Liver (tissue), 8 donors: ENCODE measurements at regions not wholly inside any gene's neighbourhood (a gene's known extent, or its start where the extent isn't known, plus 50 kb on each side); places are given as distances from the start of the nearest gene placed in this dataset.

Experiments used
- DNase-seq: peaks from one replicate; pipeline ENCODE4 v3.0.0-alpha.2; 2017; ENCODE audit warnings: low spot score
- H3K27ac ChIP-seq, 2 donors: one replicate each; pipeline ENCODE4 v1.7.0; 2013; ENCODE audit warnings: inconsistent platforms in 2 of 2, low read length in 2 of 2, control low read depth in 1 of 2, low read depth in 1 of 2, mild to moderate bottlenecking in 1 of 2
- H3K27me3 ChIP-seq, 4 donors: one replicate each; pipeline versions ENCODE4 v1.6.1 to v1.7.0; 2013; ENCODE audit warnings: low read length in 3 of 4, inconsistent platforms in 1 of 4, mild to moderate bottlenecking in 1 of 4, moderate library complexity in 1 of 4; ENCODE audit not compliant: control insufficient read depth in 4 of 4, insufficient read depth in 4 of 4
- H3K36me3 ChIP-seq, 4 donors: one replicate each; pipeline versions ENCODE4 v1.6.1 to v1.7.0; 2013; ENCODE audit warnings: low read length in 3 of 4, mild to moderate bottlenecking in 3 of 4, low read depth in 1 of 4, moderate library complexity in 1 of 4; ENCODE audit not compliant: control insufficient read depth in 4 of 4, insufficient read depth in 3 of 4
- H3K4me1 ChIP-seq, 4 donors: one replicate each; pipeline versions ENCODE4 v1.6.1 to v1.7.0; 2013; ENCODE audit warnings: low read length in 3 of 4, mild to moderate bottlenecking in 3 of 4, moderate library complexity in 1 of 4; ENCODE audit not compliant: control insufficient read depth in 4 of 4, insufficient read depth in 4 of 4
- H3K4me3 ChIP-seq, 3 donors: one replicate each; pipeline versions ENCODE4 v1.6.1 to v1.7.0; 2013; ENCODE audit warnings: low read length in 3 of 3, control low read depth in 1 of 3, low read depth in 1 of 3, mild to moderate bottlenecking in 1 of 3
- H3K9ac ChIP-seq, 2 donors: one replicate each; pipeline ENCODE4 v1.7.0; 2013; ENCODE audit warnings: low read length in 2 of 2, mild to moderate bottlenecking in 2 of 2, moderate library complexity in 2 of 2, control low read depth in 1 of 2, low read depth in 1 of 2
- H3K9me3 ChIP-seq, 4 donors: one replicate each; pipeline versions ENCODE4 v1.6.1 to v1.7.0; 2013; ENCODE audit warnings: low read length in 3 of 4; ENCODE audit not compliant: control insufficient read depth in 4 of 4
- ATF3 ChIP-seq: IDR thresholded peaks from 2 replicates; pipeline ENCODE4 v1.6.1; 2016; ENCODE audit warnings: antibody characterized with exemption
- CTCF ChIP-seq: fragments of 150-350 bp; IDR thresholded peaks from 2 replicates; pipeline ENCODE4 v1.5.1; 2017; ENCODE audit warnings: improper control_type of control experiment, low read depth, low read length; ENCODE audit not compliant: missing input control
- EGR1 ChIP-seq, 2 donors: IDR thresholded peaks; 2 replicates each; pipeline ENCODE4 v1.6.1; 2016 to 2018; ENCODE audit warnings: antibody characterized with exemption in 2 of 2, low read depth in 2 of 2
- FOXA1 ChIP-seq: IDR thresholded peaks from 2 replicates; pipeline ENCODE4 v1.6.1; 2016; ENCODE audit warnings: antibody characterized with exemption
- FOXA2 ChIP-seq: IDR thresholded peaks from 2 replicates; pipeline ENCODE4 v1.6.1; 2016; ENCODE audit warnings: antibody characterized with exemption
- GABPA ChIP-seq, 2 donors: IDR thresholded peaks in 1 of 2; conservative IDR thresholded peaks in 1 of 2; 2 replicates each; pipeline ENCODE4 v1.6.1; 2016; ENCODE audit warnings: antibody characterized with exemption in 2 of 2, mild to moderate bottlenecking in 1 of 2, moderate library complexity in 1 of 2
- HNF4A ChIP-seq, 2 donors: conservative IDR thresholded peaks; 2 replicates each; pipeline ENCODE4 v1.6.1; 2016; ENCODE audit warnings: antibody characterized with exemption in 2 of 2, mild to moderate bottlenecking in 2 of 2
- HNF4G ChIP-seq: IDR thresholded peaks from 2 replicates; pipeline ENCODE4 v1.6.1; 2016; ENCODE audit warnings: antibody characterized with exemption
- JUND ChIP-seq, 2 donors: IDR thresholded peaks; 2 replicates each; pipeline ENCODE4 v1.6.1; 2016; ENCODE audit warnings: antibody characterized with exemption in 2 of 2
- MAX ChIP-seq: IDR thresholded peaks from 2 replicates; pipeline ENCODE4 v1.6.1; 2016; ENCODE audit warnings: antibody characterized with exemption
- NR2F2 ChIP-seq: IDR thresholded peaks from 2 replicates; pipeline ENCODE4 v1.6.1; 2016; ENCODE audit warnings: antibody characterized with exemption
- RAD21 ChIP-seq, 2 donors: IDR thresholded peaks; 2 replicates each; pipeline ENCODE4 v1.6.1; 2016; ENCODE audit warnings: antibody characterized with exemption in 2 of 2, mild to moderate bottlenecking in 2 of 2
- REST ChIP-seq: IDR thresholded peaks from 2 replicates; pipeline ENCODE4 v1.6.1; 2016; ENCODE audit warnings: antibody characterized with exemption, mild to moderate bottlenecking
- RXRA ChIP-seq, 2 donors: IDR thresholded peaks; 2 replicates each; pipeline ENCODE4 v1.6.1; 2017 to 2018; ENCODE audit warnings: antibody characterized with exemption in 2 of 2, mild to moderate bottlenecking in 1 of 2
- SP1 ChIP-seq: IDR thresholded peaks from 2 replicates; pipeline ENCODE4 v1.6.1; 2018; ENCODE audit warnings: antibody characterized with exemption, mild to moderate bottlenecking
- TAF1 ChIP-seq: conservative IDR thresholded peaks from 2 replicates; pipeline ENCODE4 v1.6.1; 2016; ENCODE audit warnings: antibody characterized with exemption, mild to moderate bottlenecking
- YY1 ChIP-seq: IDR thresholded peaks from 2 replicates; pipeline ENCODE4 v1.6.1; 2016; ENCODE audit warnings: antibody characterized with exemption, mild to moderate bottlenecking
- ZBTB33 ChIP-seq: IDR thresholded peaks from 2 replicates; pipeline ENCODE4 v1.6.1; 2016; ENCODE audit warnings: antibody characterized with exemption
- WGBS: extraction: QIAGEN DNeasy Blood & Tissue Kit; methylation state at CpG from one replicate; pipeline ENCODE4 v1.1.7; 2013; 5-methylcytosine and 5-hydroxymethylcytosine counted together
- donor health status: healthy.
- donor health status: healthy.
- donor health status: healthy.
- donor health status: healthy.
- donor health status: healthy.

GRCh38 chr11:19651653-19652052 lies 61.0 kb upstream of the NAV2 start:
- no peak overlapping the region for H3K27ac ChIP-seq
- H3K36me3 ChIP-seq, result no peaks in the 10 kb centered on the region
- no peak overlapping the region for H3K9ac ChIP-seq
- no peak overlapping the region for H3K4me3 ChIP-seq
- H3K9me3 ChIP-seq, result no peaks in the 10 kb centered on the region
- no peaks in the 10 kb centered on the region for H3K4me1 ChIP-seq
- TF ChIP-seq REST (no peak), MAX (no peak), FOXA1 (no peak), JUND (IDR thresholded peaks at IDR 0.05) (no peak), CTCF (no peak), SP1 (no peak), GABPA (IDR thresholded peaks at IDR 0.05 in 1 of 2, conservative IDR thresholded peaks at IDR 0.05 in 1 of 2) (no peak), EGR1 (IDR thresholded peaks at IDR 0.05; ENCODE audit: low read depth in 2 of 2) (no peak), HNF4A (conservative IDR thresholded peaks at IDR 0.05) (no peak), ATF3 (no peak), HNF4G (no peak), FOXA2 (no peak), RAD21 (IDR thresholded peaks at IDR 0.05) (no peak), ZBTB33 (no peak), TAF1 (no peak), YY1 (no peak), RXRA (IDR thresholded peaks at IDR 0.05) (no peak), NR2F2 (no peak)
- no peak for DNase-seq
- H3K27me3 ChIP-seq, result no peaks in the 10 kb centered on the region
- WGBS, result 95% methylated on average over 2 of the region's 2 CpGs

- 93% methylated on average over 2 of the region's 2 CpGs for WGBS
- no peaks in the 10 kb centered on the region for H3K27me3 ChIP-seq
- no peak overlapping the region for H3K27ac ChIP-seq
- H3K9me3 ChIP-seq, result no peaks in the 10 kb centered on the region
- no peaks in the 10 kb centered on the region for H3K36me3 ChIP-seq
- H3K9ac ChIP-seq, result no peak overlapping the region
- no peak for DNase-seq
- no peak overlapping the region for H3K4me3 ChIP-seq
- H3K4me1 ChIP-seq, result no peaks in the 10 kb centered on the region
- no peak for TF ChIP-seq MAX
- TF ChIP-seq ATF3, result no peak
- no peak for TF ChIP-seq HNF4G
- TF ChIP-seq TAF1, result no peak
- no peak for TF ChIP-seq REST
- TF ChIP-seq GABPA (IDR thresholded peaks at IDR 0.05 in 1 of 2, conservative IDR thresholded peaks at IDR 0.05 in 1 of 2), result no peak
- TF ChIP-seq CTCF, result no peak
- TF ChIP-seq FOXA2, result no peak
- TF ChIP-seq EGR1 (IDR thresholded peaks at IDR 0.05; ENCODE audit: low read depth in 2 of 2), result no peak
- TF ChIP-seq YY1, result no peak
Measured at GRCh38 chr11:19651028-19651427, 61.6 kb upstream of the NAV2 start.
